GM23248 (cell line): ENCODE measurements at regions not wholly inside any gene's neighbourhood (a gene's known extent, or its start where the extent isn't known, plus 50 kb on each side); places are given as distances from the start of the nearest gene placed in this dataset.

Experiments used
- DNase-seq: peaks from one replicate; pipeline ENCODE4 v3.0.0-alpha.2; 2015
- H2AFZ ChIP-seq: fragments of 200-600 bp; sonication (generic); 2 replicates; pipeline ENCODE4 v1.6.1; 2016; ENCODE audit warnings: antibody characterized with exemption
- H3F3A ChIP-seq: fragments of 200-600 bp; sonication (generic); 2 replicates; pipeline ENCODE4 v1.6.1; 2016; ENCODE audit warnings: mild to moderate bottlenecking, antibody characterized with exemption, mixed run types; ENCODE audit not compliant: insufficient read depth
- H3K27ac ChIP-seq: fragments of 200-600 bp; sonication (generic); 2 replicates; pipeline ENCODE4 v1.5.1; 2016; ENCODE audit warnings: mild to moderate bottlenecking
- H3K27me3 ChIP-seq: fragments of 200-600 bp; sonication (generic); replicated peaks from 2 replicates; pipeline ENCODE4 v1.6.1; 2016; ENCODE audit warnings: mild to moderate bottlenecking; ENCODE audit not compliant: insufficient read depth
- H3K36me3 ChIP-seq: fragments of 200-600 bp; sonication (generic); 2 replicates; pipeline ENCODE4 v1.6.1; 2016; ENCODE audit warnings: low read depth, mild to moderate bottlenecking
- H3K4me1 ChIP-seq: fragments of 200-600 bp; sonication (generic); 2 replicates; pipeline ENCODE4 v1.6.1; 2016; ENCODE audit warnings: mild to moderate bottlenecking; ENCODE audit not compliant: insufficient read depth
- H3K4me2 ChIP-seq: fragments of 200-600 bp; sonication (generic); one replicate; pipeline ENCODE4 v1.6.1; 2016; ENCODE audit warnings: mild to moderate bottlenecking; ENCODE audit not compliant: unreplicated experiment
- H3K4me3 ChIP-seq: fragments of 200-600 bp; sonication (generic); 2 replicates; pipeline ENCODE4 v1.5.1; 2016; ENCODE audit warnings: mild to moderate bottlenecking
- H3K79me2 ChIP-seq: fragments of 200-600 bp; sonication (generic); 2 replicates; pipeline ENCODE4 v1.6.1; 2016; ENCODE audit warnings: mild to moderate bottlenecking; ENCODE audit not compliant: insufficient read depth
- H3K9ac ChIP-seq: fragments of 200-600 bp; sonication (generic); 2 replicates; pipeline ENCODE4 v1.6.1; 2016; ENCODE audit warnings: mild to moderate bottlenecking
- H3K9me2 ChIP-seq: fragments of 200-600 bp; sonication (generic); 2 replicates; pipeline ENCODE4 v1.6.1; 2016; ENCODE audit warnings: mixed run types, mild to moderate bottlenecking, moderate library complexity; ENCODE audit not compliant: insufficient read depth
- H3K9me3 ChIP-seq: fragments of 200-600 bp; sonication (generic); one replicate; pipeline ENCODE4 v1.6.1; 2017; ENCODE audit warnings: low read depth
- H4K20me1 ChIP-seq: fragments of 200-600 bp; sonication (generic); 2 replicates; pipeline ENCODE4 v1.6.0; 2016; ENCODE audit not compliant: insufficient read depth
- EZH2 ChIP-seq: fragments of 200-600 bp; sonication (generic); IDR thresholded peaks from 2 replicates; pipeline ENCODE4 v1.6.1; 2018; ENCODE audit warnings: antibody characterized with exemption, mild to moderate bottlenecking; ENCODE audit not compliant: insufficient read depth, poor library complexity, severe bottlenecking
- EZH2phosphoT487 ChIP-seq: fragments of 200-600 bp; sonication (generic); IDR thresholded peaks from 2 replicates; pipeline ENCODE4 v1.6.1; 2018; ENCODE audit warnings: antibody characterized with exemption, moderate library complexity, mild to moderate bottlenecking, low read depth; ENCODE audit not compliant: insufficient read depth
- WGBS, 2 experiments: methylation state at CpG; one replicate each; pipeline ENCODE4 v1.1.6; 2015 to 2017; ENCODE audit warnings: low lambda C conversion rate in 2 of 2, low coverage in 1 of 2; ENCODE audit errors: missing lambda C conversion rate in 2 of 2; 5-methylcytosine and 5-hydroxymethylcytosine counted together
- in situ Hi-C: fragments of 300-500 bp; cut with MboI; formaldehyde crosslinking; loops from 2 replicates; pipeline ENCODE4 v1.15.0; 2020

- no peaks in the 10 kb centered on the region for H3K9me2 ChIP-seq
- 17 to 18% methylated on average over 5 of the region's 5 CpGs for WGBS, 2 experiments
- no peak overlapping the region for H3K9ac ChIP-seq
- no peaks in the 10 kb centered on the region; the same call in 1 of the 2 replicates for H3F3A ChIP-seq
- no peak overlapping the region for H3K4me3 ChIP-seq
- H4K20me1 ChIP-seq, result no peaks in the 10 kb centered on the region
- no peaks in the 10 kb centered on the region; the same call in 1 of the 2 replicates for H3K27me3 ChIP-seq
- no peaks in the 10 kb centered on the region for H3K9me3 ChIP-seq
- in situ Hi-C loops, result no loop called here
- H3K79me2 ChIP-seq, result no peaks in the 10 kb centered on the region
- peaks cover 9% of the 10 kb centered on the region; the same call in 1 of the 2 replicates for H3K4me1 ChIP-seq
- H2AFZ ChIP-seq, result peak overlapping the region; percentile 45
- no peaks in the 10 kb centered on the region for H3K36me3 ChIP-seq
- H3K4me2 ChIP-seq, result no peak overlapping the region
- peak; percentile 61 for DNase-seq
- no peak overlapping the region for H3K27ac ChIP-seq
- TF ChIP-seq EZH2phosphoT487, result no peak
- no peak for TF ChIP-seq EZH2
Measured at GRCh38 chr13:48600374-48601364, 53.1 kb upstream of the CYSLTR2 start.

GRCh38 chr13:48602296-48603016 is 51.3 kb upstream of the CYSLTR2 start:
- Histone ChIP-seq H3K4me1 (peaks cover 9% of the 10 kb centered on the region; the same call in 1 of the 2 replicates), H3K4me2 (no peak overlapping the region), H4K20me1 (no peaks in the 10 kb centered on the region), H2AFZ (no peak overlapping the region), H3K79me2 (no peaks in the 10 kb centered on the region), H3K4me3 (no peak overlapping the region), H3K27me3 (no peaks in the 10 kb centered on the region), H3K9me2 (no peaks in the 10 kb centered on the region), H3K27ac (no peak overlapping the region), H3K9me3 (no peaks in the 10 kb centered on the region), H3K9ac (no peak overlapping the region), H3K36me3 (no peaks in the 10 kb centered on the region), H3F3A (no peaks in the 10 kb centered on the region; the same call in 1 of the 2 replicates)
- in situ Hi-C loops, result no loop called here
- TF ChIP-seq EZH2, result no peak
- TF ChIP-seq EZH2phosphoT487, result no peak
- no peak for DNase-seq
- 67 to 73% methylated on average over 8 of the region's 8 CpGs for WGBS, 2 experiments

GRCh38 chr13:48603375-48603774 is 50.4 kb upstream of the CYSLTR2 start:
- DNase-seq, result no peak
- no peak overlapping the region for H3K4me3 ChIP-seq
- H2AFZ ChIP-seq, result no peak overlapping the region
- H3K79me2 ChIP-seq, result no peaks in the 10 kb centered on the region
- WGBS, 2 experiments, result 26 to 28% methylated on average over 2 of the region's 2 CpGs
- no peak overlapping the region for H3K4me2 ChIP-seq
- no peaks in the 10 kb centered on the region for H3K9me3 ChIP-seq
- in situ Hi-C loops, result no loop called here
- H3K9me2 ChIP-seq, result no peaks in the 10 kb centered on the region
- H3K9ac ChIP-seq, result no peak overlapping the region
- H4K20me1 ChIP-seq, result no peaks in the 10 kb centered on the region
- no peaks in the 10 kb centered on the region; the same call in 1 of the 2 replicates for H3F3A ChIP-seq
- no peak for TF ChIP-seq EZH2
- no peak for TF ChIP-seq EZH2phosphoT487
- H3K4me1 ChIP-seq, result peaks cover 9% of the 10 kb centered on the region; the same call in 1 of the 2 replicates
- H3K27me3 ChIP-seq, result no peaks in the 10 kb centered on the region; the same call in 1 of the 2 replicates
- no peaks in the 10 kb centered on the region for H3K36me3 ChIP-seq
- no peak overlapping the region for H3K27ac ChIP-seq
